HCT116 (cell line): ENCODE measurements at regions not wholly inside any gene's neighbourhood (a gene's known extent, or its start where the extent isn't known, plus 50 kb on each side); places are given as distances from the start of the nearest gene placed in this dataset.
A peak's percentile ranks its signal among the peaks of the same experiment; 100 is the strongest.

Experiments used
- CEBPB ChIP-seq: IDR thresholded peaks from 2 replicates; pipeline ENCODE4 v1.6.1; 2012; ENCODE audit warnings: low read depth
- CTCF ChIP-seq, 3 experiments: fragments of 200-600 bp in 1 of 3; sonication (generic) in 1 of 3; IDR thresholded peaks in 2 of 3; conservative IDR thresholded peaks in 1 of 3; 2 replicates each; pipeline ENCODE4 v1.5.1; 2012 to 2017; ENCODE audit warnings: low read depth in 2 of 3, low read length in 2 of 3, antibody characterized with exemption in 1 of 3, borderline replicate concordance in 1 of 3, control low read depth in 1 of 3, mild to moderate bottlenecking in 1 of 3, mixed read lengths in 1 of 3, mixed run types in 1 of 3, moderate library complexity in 1 of 3; ENCODE audit not compliant: insufficient read depth in 1 of 3
- EZH2 ChIP-seq: fragments of 200-600 bp; sonication (generic); IDR thresholded peaks from 2 replicates; pipeline ENCODE4 v1.6.1; 2017; ENCODE audit warnings: antibody characterized with exemption, mixed run types
- ZFX ChIP-seq: fragments of 450-650 bp; IDR thresholded peaks from 2 replicates; pipeline ENCODE4 v1.6.1; 2017
- ZNF274 ChIP-seq: fragments of 200-500 bp; sonication (Bioruptor generic); IDR thresholded peaks from 2 replicates; pipeline ENCODE4 v1.6.1; 2014; ENCODE audit warnings: mild to moderate bottlenecking, low read depth, low read length, inconsistent platforms

- TF ChIP-seq ZFX (no peak), CTCF (IDR thresholded peaks at IDR 0.05 in 2 of 3, conservative IDR thresholded peaks at IDR 0.05 in 1 of 3; ENCODE audit: borderline replicate concordance in 1 of 3, insufficient read depth in 1 of 3, low read depth in 2 of 3, low read length in 2 of 3) (peak; percentile 77 to 96 (median 95)), CEBPB (no peak), EZH2 (no peak), ZNF274 (no peak)
Observed at GRCh38 chr5:159515909-159516415, 185.7 kb upstream of the IL12B start.
